ENCODE measurements at regions not wholly inside any gene's neighbourhood (a gene's known extent, or its start where the extent isn't known, plus 50 kb on each side); places are given as distances from the start of the nearest gene placed in this dataset.

- WGBS (ENCODE audit: insufficient coverage), result 57% methylated on average over 3 of the region's 4 CpGs
- peak overlapping the region; percentile 25 for H3K4me2 ChIP-seq (replicated peaks; ENCODE audit: low read depth, low read length, poor library complexity, severe bottlenecking)
These were observed 86.6 kb upstream of the TOP1 start for GRCh38 chr20:40942006-40942405.

DNA sequence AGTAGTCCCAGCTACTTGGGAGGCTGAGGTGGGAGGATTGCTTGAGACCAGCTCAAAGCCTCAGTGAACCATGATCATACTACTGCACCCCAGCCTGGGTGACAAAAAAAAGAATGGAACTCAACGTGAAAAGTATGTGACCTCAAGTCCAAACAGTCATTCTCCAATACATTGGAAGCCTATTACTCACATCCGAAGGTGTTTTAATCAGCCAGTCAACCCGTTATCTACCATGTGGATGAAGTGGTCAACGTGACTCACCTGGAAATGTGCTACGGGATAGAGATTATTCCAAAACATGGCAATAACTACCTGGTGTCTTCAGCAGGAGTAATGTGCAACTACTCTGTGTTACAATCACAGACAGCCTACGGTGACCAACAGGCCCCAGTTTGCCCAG, 85.8 kb upstream of the TOP1 start:
- Histone ChIP-seq H3K4me3 (ENCODE audit: control extremely low read depth in 1 of 5, extremely low read depth in 1 of 5, insufficient read depth in 1 of 5, low read depth in 2 of 5, low read length in 4 of 5) (no peak overlapping the region), H2AFZ (ENCODE audit: insufficient read depth, low read depth, low read length, poor library complexity, severe bottlenecking) (no peak overlapping the region), H4K20me1 (ENCODE audit: control insufficient read depth, insufficient read depth, low read length, poor library complexity, severe bottlenecking) (no peaks in the 10 kb centered on the region), H3K27ac (ENCODE audit: low read length in 2 of 2) (no peak overlapping the region), H3K79me2 (ENCODE audit: control insufficient read depth, insufficient read depth, low read length) (no peaks in the 10 kb centered on the region), H3K9me3 (ENCODE audit: control extremely low read depth in 1 of 3, control insufficient read depth in 2 of 3, insufficient read depth in 1 of 3, low read length in 2 of 3) (no peaks in the 10 kb centered on the region), H3K36me3 (replicated peaks in 1 of 2; ENCODE audit: control extremely low read depth in 1 of 2, control insufficient read depth in 1 of 2, extremely low read depth in 1 of 2, insufficient read depth in 2 of 2, low read length in 1 of 2) (no peaks in the 10 kb centered on the region), H3K4me1 (ENCODE audit: control insufficient read depth in 2 of 2, insufficient read depth in 2 of 2, low read length in 2 of 2) (peaks cover 23 to 29% of the 10 kb centered on the region in 2 donors), H3K9ac (ENCODE audit: low read length) (no peak overlapping the region), H3K4me2 (replicated peaks; ENCODE audit: low read depth, low read length, poor library complexity, severe bottlenecking) (peak overlapping the region; percentile 25), H3K27me3 (replicated peaks in 1 of 4; ENCODE audit: control extremely low read depth in 1 of 4, control insufficient read depth in 3 of 4, insufficient read depth in 4 of 4, low read length in 3 of 4) (no peaks in the 10 kb centered on the region)
- Mint-ChIP-seq H3K27me3 (no peaks in the 10 kb centered on the region), H3K9me3 (ENCODE audit: insufficient read depth) (no peaks in the 10 kb centered on the region), H3K4me3 (no peak overlapping the region), H3K27ac (no peak overlapping the region), H3K4me1 (peaks cover 20% of the 10 kb centered on the region)
- TF ChIP-seq, protein P1, sequence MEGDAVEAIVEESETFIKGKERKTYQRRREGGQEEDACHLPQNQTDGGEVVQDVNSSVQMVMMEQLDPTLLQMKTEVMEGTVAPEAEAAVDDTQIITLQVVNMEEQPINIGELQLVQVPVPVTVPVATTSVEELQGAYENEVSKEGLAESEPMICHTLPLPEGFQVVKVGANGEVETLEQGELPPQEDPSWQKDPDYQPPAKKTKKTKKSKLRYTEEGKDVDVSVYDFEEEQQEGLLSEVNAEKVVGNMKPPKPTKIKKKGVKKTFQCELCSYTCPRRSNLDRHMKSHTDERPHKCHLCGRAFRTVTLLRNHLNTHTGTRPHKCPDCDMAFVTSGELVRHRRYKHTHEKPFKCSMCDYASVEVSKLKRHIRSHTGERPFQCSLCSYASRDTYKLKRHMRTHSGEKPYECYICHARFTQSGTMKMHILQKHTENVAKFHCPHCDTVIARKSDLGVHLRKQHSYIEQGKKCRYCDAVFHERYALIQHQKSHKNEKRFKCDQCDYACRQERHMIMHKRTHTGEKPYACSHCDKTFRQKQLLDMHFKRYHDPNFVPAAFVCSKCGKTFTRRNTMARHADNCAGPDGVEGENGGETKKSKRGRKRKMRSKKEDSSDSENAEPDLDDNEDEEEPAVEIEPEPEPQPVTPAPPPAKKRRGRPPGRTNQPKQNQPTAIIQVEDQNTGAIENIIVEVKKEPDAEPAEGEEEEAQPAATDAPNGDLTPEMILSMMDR (IDR thresholded peaks at IDR 0.05), result no peak
- TF ChIP-seq EZH2 (IDR thresholded peaks at IDR 0.05; ENCODE audit: borderline replicate concordance, insufficient read depth, low read depth, low read length, poor library complexity, severe bottlenecking), result no peak
- no peak for DNase-seq
- POLR2A ChIA-PET, result no interaction called here
- no peak for ATAC-seq (ENCODE audit: low read depth)
- CTCF ChIA-PET, result interaction anchor here (0.7 kb wide), 1 partner anchor 20 kb away, joined by 3 read pairs; no protein-coding TSS in a partner anchor
- intact Hi-C loops (cut with micrococcal nuclease), result no loop called here
- 97% methylated on average over 4 of the region's 6 CpGs for WGBS (ENCODE audit: insufficient coverage)

More at GRCh38 chr20:40942006-40942405, 86.6 kb upstream of the TOP1 start:
- H3K36me3 ChIP-seq (replicated peaks in 1 of 2; ENCODE audit: control extremely low read depth in 1 of 2, control insufficient read depth in 1 of 2, extremely low read depth in 1 of 2, insufficient read depth in 2 of 2, low read length in 1 of 2), result no peaks in the 10 kb centered on the region
- no peaks in the 10 kb centered on the region for H3K9me3 ChIP-seq (ENCODE audit: control extremely low read depth in 1 of 3, control insufficient read depth in 2 of 3, insufficient read depth in 1 of 3, low read length in 2 of 3)
- no peaks in the 10 kb centered on the region for H3K27me3 Mint-ChIP-seq
- H2AFZ ChIP-seq (ENCODE audit: insufficient read depth, low read depth, low read length, poor library complexity, severe bottlenecking), result peak overlapping the region; percentile 48
- CTCF ChIA-PET, result interaction anchor here (0.6 to 0.7 kb wide), 2 partner anchors 20 to 26 kb away, joined by 3 read pairs; no protein-coding TSS in a partner anchor
- H3K27ac Mint-ChIP-seq, result peak overlapping the region; percentile 60
- H3K4me3 ChIP-seq (ENCODE audit: control extremely low read depth in 1 of 5, extremely low read depth in 1 of 5, insufficient read depth in 1 of 5, low read depth in 2 of 5, low read length in 4 of 5), result no peak overlapping the region
- intact Hi-C loops (cut with micrococcal nuclease), result no loop called here
- TF ChIP-seq, protein P1 (IDR thresholded peaks at IDR 0.05), result no peak
- TF ChIP-seq EZH2 (IDR thresholded peaks at IDR 0.05; ENCODE audit: borderline replicate concordance, insufficient read depth, low read depth, low read length, poor library complexity, severe bottlenecking), result no peak
- H4K20me1 ChIP-seq (ENCODE audit: control insufficient read depth, insufficient read depth, low read length, poor library complexity, severe bottlenecking), result no peaks in the 10 kb centered on the region
- H3K27ac ChIP-seq (ENCODE audit: low read length in 2 of 2), result peak overlapping the region; percentile 52 to 74
- no peaks in the 10 kb centered on the region for H3K27me3 ChIP-seq (replicated peaks in 1 of 4; ENCODE audit: control extremely low read depth in 1 of 4, control insufficient read depth in 3 of 4, insufficient read depth in 4 of 4, low read length in 3 of 4)
- H3K79me2 ChIP-seq (ENCODE audit: control insufficient read depth, insufficient read depth, low read length), result no peaks in the 10 kb centered on the region
- H3K4me3 Mint-ChIP-seq, result peak overlapping the region; percentile 31
- POLR2A ChIA-PET, result no interaction called here
- no peak overlapping the region for H3K9ac ChIP-seq (ENCODE audit: low read length)
- H3K4me1 ChIP-seq (ENCODE audit: control insufficient read depth in 2 of 2, insufficient read depth in 2 of 2, low read length in 2 of 2), result peaks cover 23 to 29% of the 10 kb centered on the region in 2 donors
- no peaks in the 10 kb centered on the region for H3K9me3 Mint-ChIP-seq (ENCODE audit: insufficient read depth)
- peaks cover 20% of the 10 kb centered on the region for H3K4me1 Mint-ChIP-seq
- DNase-seq (peak; percentile 57), ATAC-seq (ENCODE audit: low read depth) (peak; percentile 17)

Data from B cell (primary cell).